ENCODE measurements at regions not wholly inside any gene's neighbourhood (a gene's known extent, or its start where the extent isn't known, plus 50 kb on each side); places are given as distances from the start of the nearest gene placed in this dataset.

DNA sequence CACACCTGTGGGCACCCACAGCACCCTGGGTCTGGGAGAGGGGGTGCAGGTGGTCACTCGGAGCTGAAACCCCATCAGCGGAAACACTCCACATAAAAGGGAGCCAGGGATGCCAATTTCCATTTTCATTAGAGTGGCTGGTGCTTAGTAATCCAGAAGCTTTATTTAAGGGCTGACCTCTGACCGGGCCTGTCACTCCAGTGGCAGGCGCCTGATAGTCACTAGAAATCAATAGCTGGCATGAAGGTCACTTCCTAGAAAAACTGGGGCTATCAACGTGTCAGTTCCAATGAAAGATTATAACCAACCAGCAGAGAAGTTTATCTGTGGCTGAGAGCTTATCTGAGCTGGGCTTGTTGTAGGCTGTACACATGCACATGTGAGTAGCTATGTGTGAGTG, 333.7 kb upstream of the SKOR2 start:
- Histone ChIP-seq H3K4me3 (ENCODE audit: insufficient read depth, low read depth, low read length) (no peak overlapping the region), H4K8ac (ENCODE audit: low read depth in 2 of 2, low read length in 2 of 2) (no peak overlapping the region), H4K91ac (ENCODE audit: insufficient read depth, low read depth, low read length) (no peak overlapping the region), H2BK5ac (ENCODE audit: low read depth, low read length, poor library complexity, severe bottlenecking) (no peak overlapping the region), H3K9me3 (ENCODE audit: control insufficient read depth, insufficient read depth, low read length) (no peaks in the 10 kb centered on the region), H3K27me3 (ENCODE audit: control insufficient read depth, insufficient read depth, low read length) (no peaks in the 10 kb centered on the region), H3K79me1 (ENCODE audit: low read depth in 1 of 2, low read length in 2 of 2) (no peaks in the 10 kb centered on the region), H3K56ac (ENCODE audit: extremely low read depth, insufficient read depth, low read length) (no peak overlapping the region), H3K27ac (ENCODE audit: insufficient read depth, low read length) (no peak overlapping the region), H2AK5ac (ENCODE audit: low read depth, low read length) (no peak overlapping the region), H2AK9ac (replicated peaks; ENCODE audit: low read depth, low read length, poor library complexity) (no peak overlapping the region), H3K4me2 (ENCODE audit: low read depth, low read length) (no peak overlapping the region), H2BK15ac (ENCODE audit: low read depth, low read length) (no peak overlapping the region), H2BK20ac (ENCODE audit: low read depth, low read length) (no peak overlapping the region), H4K20me1 (ENCODE audit: insufficient read depth, low read length) (no peaks in the 10 kb centered on the region), H3K14ac (replicated peaks; ENCODE audit: low read depth, low read length) (no peak overlapping the region), H3K4ac (ENCODE audit: low read depth, low read length) (no peak overlapping the region), H3K4me1 (ENCODE audit: control insufficient read depth, insufficient read depth, low read length) (no peaks in the 10 kb centered on the region), H3K9ac (ENCODE audit: low read depth, low read length) (no peak overlapping the region), H4K5ac (ENCODE audit: low read depth, low read length) (no peak overlapping the region), H3K23ac (ENCODE audit: low read depth, low read length) (no peak overlapping the region), H2AFZ (replicated peaks; ENCODE audit: low read length, poor library complexity) (no peak overlapping the region), H3K36me3 (ENCODE audit: control insufficient read depth, insufficient read depth, low read length) (no peaks in the 10 kb centered on the region), H2BK120ac (ENCODE audit: low read depth, low read length) (no peak overlapping the region), H3K9me1 (ENCODE audit: insufficient read depth, low read length) (no peaks in the 10 kb centered on the region), H3K18ac (ENCODE audit: low read depth, low read length) (no peak overlapping the region)
- in situ Hi-C loops (cut with MboI; ENCODE audit: low sequenced_read_pairs) (no loop called here), dilution Hi-C loops (cut with HindIII; ENCODE audit: low sequenced_read_pairs, unreplicated experiment) (no loop called here), intact Hi-C loops (cut with micrococcal nuclease) (no loop called here)
- BruUV-seq (replicated peaks) = no TSS peak
- POLR2A ChIA-PET (ENCODE audit: unreplicated experiment) = no interaction called here
- TF ChIP-seq FOS (IDR thresholded peaks at IDR 0.05; ENCODE audit: low read depth, low read length) (no peak), CEBPB (IDR thresholded peaks at IDR 0.05; ENCODE audit: low read depth, low read length) (no peak)
- TF ChIP-seq, protein P1, sequence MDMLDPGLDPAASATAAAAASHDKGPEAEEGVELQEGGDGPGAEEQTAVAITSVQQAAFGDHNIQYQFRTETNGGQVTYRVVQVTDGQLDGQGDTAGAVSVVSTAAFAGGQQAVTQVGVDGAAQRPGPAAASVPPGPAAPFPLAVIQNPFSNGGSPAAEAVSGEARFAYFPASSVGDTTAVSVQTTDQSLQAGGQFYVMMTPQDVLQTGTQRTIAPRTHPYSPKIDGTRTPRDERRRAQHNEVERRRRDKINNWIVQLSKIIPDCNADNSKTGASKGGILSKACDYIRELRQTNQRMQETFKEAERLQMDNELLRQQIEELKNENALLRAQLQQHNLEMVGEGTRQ (IDR thresholded peaks at IDR 0.05; ENCODE audit: low read depth, low read length) = no peak
- WGBS, 2 experiments (ENCODE audit: extremely low coverage in 2 of 2, insufficient read length in 1 of 2) = 22% methylated on average over 2 of the region's 5 CpGs; no CpG with 5 or more reads in 1 of the 2 experiments
- DNase-seq = no peak
- ATAC-seq (ENCODE audit: low read depth) = no peak
- CTCF ChIA-PET = no interaction called here
